ENCODE measurements at regions not wholly inside any gene's neighbourhood (a gene's known extent, or its start where the extent isn't known, plus 50 kb on each side); places are given as distances from the start of the nearest gene placed in this dataset.

- TF ChIP-seq EZH2 (IDR thresholded peaks at IDR 0.05) = no peak
- no peak for TF ChIP-seq MAX (IDR thresholded peaks at IDR 0.05)
- TF ChIP-seq CTCF (IDR thresholded peaks at IDR 0.05 in 2 of 3, conservative IDR thresholded peaks at IDR 0.05 in 1 of 3; ENCODE audit: borderline replicate concordance in 1 of 3, insufficient read depth in 1 of 3, low read depth in 2 of 3, low read length in 2 of 3) = no peak
These were observed 1548.7 kb downstream of the RPA4 start for GRCh38 chrX:98432413-98432812.

All from HCT116 (cell line).